ENCODE measurements at regions not wholly inside any gene's neighbourhood (a gene's known extent, or its start where the extent isn't known, plus 50 kb on each side); places are given as distances from the start of the nearest gene placed in this dataset.

- H3K9me3 Mint-ChIP-seq, result peaks cover 13% of the 10 kb centered on the region
- H3K4me3 ChIP-seq (ENCODE audit: low read length), result no peak overlapping the region
- peaks cover 3% of the 10 kb centered on the region for H3K27me3 Mint-ChIP-seq (ENCODE audit: insufficient read depth)
Observed at GRCh38 chr9:1938135-1938534, 77.0 kb upstream of the SMARCA2 start.

GRCh38 chr9:1938675-1939170, 76.4 kb upstream of the SMARCA2 start:
- H3K4me1 ChIP-seq (ENCODE audit: control insufficient read depth, insufficient read depth, low read length), result no peaks in the 10 kb centered on the region
- no peak overlapping the region for H3K9ac ChIP-seq (ENCODE audit: extremely low read depth, low read length, poor library complexity, severe bottlenecking)
- Mint-ChIP-seq H3K4me3 (no peak overlapping the region), H3K36me3 (ENCODE audit: low read depth) (no peaks in the 10 kb centered on the region), H3K27ac (no peak overlapping the region), H3K4me1 (no peaks in the 10 kb centered on the region), H3K27me3 (ENCODE audit: insufficient read depth) (peaks cover 3% of the 10 kb centered on the region), H3K9me3 (peaks cover 13% of the 10 kb centered on the region)
- DNase-seq, result no peak
- no peak overlapping the region for H3K27ac ChIP-seq (ENCODE audit: low read depth, low read length)
- no peaks in the 10 kb centered on the region for H3K9me3 ChIP-seq (ENCODE audit: control insufficient read depth, low read length)
- 84% methylated on average over 2 of the region's 2 CpGs; no CpG with 5 or more reads in 1 of the 2 experiments for WGBS, 2 experiments (ENCODE audit: insufficient coverage in 1 of 2, insufficient read length in 1 of 2)
- TF ChIP-seq CTCF (conservative IDR thresholded peaks at IDR 0.05), result no peak
- H3K4me3 ChIP-seq (ENCODE audit: low read length), result no peak overlapping the region
- H3K27me3 ChIP-seq (ENCODE audit: control insufficient read depth, insufficient read depth, low read length, poor library complexity, severe bottlenecking), result no peaks in the 10 kb centered on the region
- H3K36me3 ChIP-seq (ENCODE audit: control insufficient read depth, insufficient read depth, low read length), result no peaks in the 10 kb centered on the region

More at GRCh38 chr9:1938135-1938534, 77.0 kb upstream of the SMARCA2 start:
- 71 to 88% methylated on average over 1 of the region's 1 CpG for WGBS, 2 experiments (ENCODE audit: insufficient coverage in 1 of 2, insufficient read length in 1 of 2)
- Histone ChIP-seq H3K27ac (ENCODE audit: low read depth, low read length) (no peak overlapping the region), H3K4me1 (ENCODE audit: control insufficient read depth, insufficient read depth, low read length) (no peaks in the 10 kb centered on the region), H3K9ac (ENCODE audit: extremely low read depth, low read length, poor library complexity, severe bottlenecking) (no peak overlapping the region), H3K9me3 (ENCODE audit: control insufficient read depth, low read length) (no peaks in the 10 kb centered on the region), H3K36me3 (ENCODE audit: control insufficient read depth, insufficient read depth, low read length) (no peaks in the 10 kb centered on the region), H3K27me3 (ENCODE audit: control insufficient read depth, insufficient read depth, low read length, poor library complexity, severe bottlenecking) (no peaks in the 10 kb centered on the region)
- H3K27ac Mint-ChIP-seq, result no peak overlapping the region
- no peak for DNase-seq
- H3K4me3 Mint-ChIP-seq, result no peak overlapping the region
- H3K36me3 Mint-ChIP-seq (ENCODE audit: low read depth), result no peaks in the 10 kb centered on the region
- no peak for TF ChIP-seq CTCF (conservative IDR thresholded peaks at IDR 0.05)
- no peaks in the 10 kb centered on the region for H3K4me1 Mint-ChIP-seq

- Mint-ChIP-seq H3K36me3 (ENCODE audit: low read depth) (no peaks in the 10 kb centered on the region), H3K9me3 (peaks cover 13% of the 10 kb centered on the region), H3K4me1 (no peaks in the 10 kb centered on the region), H3K27me3 (ENCODE audit: insufficient read depth) (no peaks in the 10 kb centered on the region), H3K27ac (no peak overlapping the region), H3K4me3 (no peak overlapping the region)
- no peak overlapping the region for H3K27ac ChIP-seq (ENCODE audit: low read depth, low read length)
- H3K9ac ChIP-seq (ENCODE audit: extremely low read depth, low read length, poor library complexity, severe bottlenecking), result no peak overlapping the region
- no peak overlapping the region for H3K4me3 ChIP-seq (ENCODE audit: low read length)
- no peaks in the 10 kb centered on the region for H3K36me3 ChIP-seq (ENCODE audit: control insufficient read depth, insufficient read depth, low read length)
- no peak for DNase-seq
- no peaks in the 10 kb centered on the region for H3K27me3 ChIP-seq (ENCODE audit: control insufficient read depth, insufficient read depth, low read length, poor library complexity, severe bottlenecking)
- H3K9me3 ChIP-seq (ENCODE audit: control insufficient read depth, low read length), result no peaks in the 10 kb centered on the region
- no peak for TF ChIP-seq CTCF (conservative IDR thresholded peaks at IDR 0.05)
- H3K4me1 ChIP-seq (ENCODE audit: control insufficient read depth, insufficient read depth, low read length), result no peaks in the 10 kb centered on the region
- 100% methylated on average over 1 of the region's 1 CpG; no CpG with 5 or more reads in 1 of the 2 experiments for WGBS, 2 experiments (ENCODE audit: insufficient coverage in 1 of 2, insufficient read length in 1 of 2)
Observed at GRCh38 chr9:1939466-1939865, 75.7 kb upstream of the SMARCA2 start.

Data from endodermal cell (in vitro differentiated cells).